ENCODE measurements at regions not wholly inside any gene's neighbourhood (a gene's known extent, or its start where the extent isn't known, plus 50 kb on each side); places are given as distances from the start of the nearest gene placed in this dataset.

DNA sequence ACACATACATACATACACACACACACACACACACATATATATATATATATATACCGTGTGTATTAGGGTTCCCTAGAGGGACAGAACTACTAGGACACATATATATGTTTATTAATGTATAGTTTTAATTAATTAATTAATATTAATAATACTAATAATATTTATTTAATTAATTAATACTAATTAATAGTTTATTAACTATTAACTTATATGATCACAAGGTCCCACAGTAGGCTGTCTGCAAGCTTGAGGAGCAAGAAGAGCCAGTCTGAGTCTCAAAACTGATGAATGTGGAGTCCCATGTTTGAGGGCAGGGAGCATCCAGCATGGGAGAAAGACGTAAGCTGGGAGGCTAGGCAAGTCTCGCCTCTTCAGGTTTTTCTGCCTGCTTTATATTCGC is 398.0 kb upstream of the KIF2A start:
- intact Hi-C loops (cut with DNase I; ENCODE audit: low total_unique reads): no loop called here
- H3K4me1 ChIP-seq: no peaks in the 10 kb centered on the region
- 76 to 84% methylated on average over 4 of the region's 4 CpGs for WGBS, 2 donors
- DNase-seq: no peak
- no peaks in the 10 kb centered on the region for H3K27me3 ChIP-seq
- H3K9me3 ChIP-seq: no peaks in the 10 kb centered on the region
- H3K27ac ChIP-seq: no peak overlapping the region
- no peak overlapping the region for H3K4me3 ChIP-seq
- no peaks in the 10 kb centered on the region for H3K36me3 ChIP-seq (ENCODE audit: low read depth, missing control alignments)
- TF ChIP-seq, protein P1, sequence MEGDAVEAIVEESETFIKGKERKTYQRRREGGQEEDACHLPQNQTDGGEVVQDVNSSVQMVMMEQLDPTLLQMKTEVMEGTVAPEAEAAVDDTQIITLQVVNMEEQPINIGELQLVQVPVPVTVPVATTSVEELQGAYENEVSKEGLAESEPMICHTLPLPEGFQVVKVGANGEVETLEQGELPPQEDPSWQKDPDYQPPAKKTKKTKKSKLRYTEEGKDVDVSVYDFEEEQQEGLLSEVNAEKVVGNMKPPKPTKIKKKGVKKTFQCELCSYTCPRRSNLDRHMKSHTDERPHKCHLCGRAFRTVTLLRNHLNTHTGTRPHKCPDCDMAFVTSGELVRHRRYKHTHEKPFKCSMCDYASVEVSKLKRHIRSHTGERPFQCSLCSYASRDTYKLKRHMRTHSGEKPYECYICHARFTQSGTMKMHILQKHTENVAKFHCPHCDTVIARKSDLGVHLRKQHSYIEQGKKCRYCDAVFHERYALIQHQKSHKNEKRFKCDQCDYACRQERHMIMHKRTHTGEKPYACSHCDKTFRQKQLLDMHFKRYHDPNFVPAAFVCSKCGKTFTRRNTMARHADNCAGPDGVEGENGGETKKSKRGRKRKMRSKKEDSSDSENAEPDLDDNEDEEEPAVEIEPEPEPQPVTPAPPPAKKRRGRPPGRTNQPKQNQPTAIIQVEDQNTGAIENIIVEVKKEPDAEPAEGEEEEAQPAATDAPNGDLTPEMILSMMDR (IDR thresholded peaks at IDR 0.05): no peak
- no peak for TF ChIP-seq POLR2A (IDR thresholded peaks at IDR 0.05)

DNA sequence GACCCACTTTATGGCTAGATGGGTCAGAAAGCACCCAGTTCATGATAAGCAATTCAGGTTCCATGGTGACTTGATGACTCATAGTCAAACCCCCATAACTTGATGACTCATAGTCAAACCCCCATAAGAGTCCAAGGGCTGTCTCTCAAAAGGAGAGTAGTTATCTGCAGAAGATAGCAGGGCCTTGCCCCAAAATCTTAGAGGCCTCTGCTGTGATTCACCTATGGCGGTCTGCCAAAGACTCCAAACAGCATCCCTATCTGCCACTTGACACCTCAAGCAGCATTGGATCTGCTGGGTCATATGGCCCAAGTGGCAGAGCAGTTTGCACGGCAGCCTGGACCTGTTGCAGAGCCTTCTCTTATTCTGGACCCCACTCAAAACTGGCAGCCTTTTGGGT is 395.2 kb upstream of the KIF2A start:
- Histone ChIP-seq H3K4me3 (no peak overlapping the region), H3K9me3 (no peaks in the 10 kb centered on the region), H3K27me3 (no peaks in the 10 kb centered on the region), H3K27ac (no peak overlapping the region), H3K36me3 (ENCODE audit: low read depth, missing control alignments) (no peaks in the 10 kb centered on the region), H3K4me1 (no peaks in the 10 kb centered on the region)
- DNase-seq: no peak
- TF ChIP-seq, protein P1 (IDR thresholded peaks at IDR 0.05): no peak
- no peak for TF ChIP-seq POLR2A (IDR thresholded peaks at IDR 0.05)
- intact Hi-C loops (cut with DNase I; ENCODE audit: low total_unique reads): no loop called here
- WGBS, 2 donors: 79 to 88% methylated on average over 2 of the region's 2 CpGs

DNA sequence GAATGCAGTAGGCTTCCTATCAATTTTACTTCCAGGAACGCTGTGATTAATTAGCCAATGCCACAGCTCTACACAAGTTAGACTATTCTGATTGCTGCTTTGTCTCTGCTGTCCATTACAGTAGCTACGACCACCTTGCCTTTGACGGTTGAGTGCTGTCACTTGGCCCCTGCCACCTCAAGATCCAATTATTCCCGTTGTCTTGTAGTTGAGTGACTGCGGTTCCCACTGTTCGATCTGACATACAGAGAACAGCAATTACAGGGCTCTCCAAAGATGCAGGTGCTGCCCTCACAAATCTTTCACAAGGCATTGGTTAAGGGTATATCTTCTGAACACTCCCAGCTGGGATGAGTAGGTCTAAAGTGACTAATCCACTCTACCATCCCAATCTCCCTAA is 393.4 kb upstream of the KIF2A start:
- H3K27me3 ChIP-seq: no peaks in the 10 kb centered on the region
- H3K9me3 ChIP-seq: no peaks in the 10 kb centered on the region
- no peak overlapping the region for H3K4me3 ChIP-seq
- no peaks in the 10 kb centered on the region for H3K36me3 ChIP-seq (ENCODE audit: low read depth, missing control alignments)
- no peak for DNase-seq
- no peak overlapping the region for H3K27ac ChIP-seq
- intact Hi-C loops (cut with DNase I; ENCODE audit: low total_unique reads): no loop called here
- no peaks in the 10 kb centered on the region for H3K4me1 ChIP-seq
- TF ChIP-seq POLR2A (IDR thresholded peaks at IDR 0.05): no peak
- TF ChIP-seq, protein P1 (IDR thresholded peaks at IDR 0.05): no peak
- WGBS, 2 donors: 92 to 93% methylated on average over 6 of the region's 6 CpGs

DNA sequence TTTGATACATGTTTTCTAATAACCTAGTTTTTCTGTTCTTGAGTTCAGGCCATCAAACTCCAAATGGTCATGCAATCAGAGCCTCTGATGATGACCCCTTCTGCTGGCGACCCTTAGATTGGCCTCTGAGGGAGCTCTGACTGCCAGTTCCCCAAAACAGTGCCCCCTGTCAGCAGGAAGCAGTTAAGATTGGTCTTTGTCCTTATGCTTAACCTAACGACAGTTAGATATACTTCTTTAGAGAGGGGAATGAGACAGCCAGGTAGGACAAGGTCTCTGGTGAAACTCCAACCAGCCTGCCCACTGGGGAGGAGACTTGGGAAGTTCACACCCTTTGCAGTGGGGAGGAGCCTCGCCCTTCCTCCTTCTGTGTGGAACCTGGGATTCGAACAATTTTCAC is 390.4 kb upstream of the KIF2A start:
- no peak for DNase-seq
- intact Hi-C loops (cut with DNase I; ENCODE audit: low total_unique reads): no loop called here
- 63 to 77% methylated on average over 4 of the region's 4 CpGs for WGBS, 2 donors
- no peaks in the 10 kb centered on the region for H3K27me3 ChIP-seq
- H3K36me3 ChIP-seq (ENCODE audit: low read depth, missing control alignments): no peaks in the 10 kb centered on the region
- no peaks in the 10 kb centered on the region for H3K4me1 ChIP-seq
- no peak overlapping the region for H3K4me3 ChIP-seq
- no peaks in the 10 kb centered on the region for H3K9me3 ChIP-seq
- H3K27ac ChIP-seq: no peak overlapping the region
- TF ChIP-seq, protein P1 (IDR thresholded peaks at IDR 0.05): no peak
- TF ChIP-seq POLR2A (IDR thresholded peaks at IDR 0.05): no peak

Measured in testis (tissue), 2 donors.